NCI-H2107 (cell line): ENCODE measurements at regions not wholly inside any gene's neighbourhood (a gene's known extent, or its start where the extent isn't known, plus 50 kb on each side); places are given as distances from the start of the nearest gene placed in this dataset.
A peak's percentile ranks its signal among the peaks of the same experiment; 100 is the strongest.
"Not testable (repeated sequence)": the region's sequence is repeated elsewhere in the genome, so short reads cannot be mapped to it uniquely, and the experiment has no call there.

Experiments
- DNase-seq: peaks from one replicate; lab custom pipeline; 2025; lab: John Stamatoyannopoulos, UW

- DNase-seq = no peak
Observed at GRCh38 chr2:122322815-122323214, 567.4 kb downstream of the TSN start.

GRCh38 chr2:122323927-122324326, 568.5 kb downstream of the TSN start:
- no peak for DNase-seq

GRCh38 chr2:122326471-122326870, 571.0 kb downstream of the TSN start:
- DNase-seq = no peak

GRCh38 chr2:122328816-122329215, 573.4 kb downstream of the TSN start:
- no peak for DNase-seq

- DNase-seq = no peak
Observed at GRCh38 chr2:122329278-122329677, 573.8 kb downstream of the TSN start.

- no peak for DNase-seq
Observed at GRCh38 chr2:122333932-122334331, 578.5 kb downstream of the TSN start.

GRCh38 chr2:122338000-122338399, 582.5 kb downstream of the TSN start:
- DNase-seq = no peak

- DNase-seq = peak; percentile 0
Observed at GRCh38 chr2:122340246-122340645, 584.8 kb downstream of the TSN start.

- DNase-seq = no peak
Observed at GRCh38 chr2:122341007-122341406, 585.6 kb downstream of the TSN start.

- DNase-seq = not testable (repeated sequence)
Observed at GRCh38 chr2:122352151-122352550, 596.7 kb downstream of the TSN start.

- DNase-seq = no peak
Observed at GRCh38 chr2:122357998-122358397, 602.5 kb downstream of the TSN start.

GRCh38 chr2:122358729-122359128, 603.3 kb downstream of the TSN start:
- no peak for DNase-seq

- no peak for DNase-seq
Observed at GRCh38 chr2:122363885-122364284, 608.4 kb downstream of the TSN start.

- DNase-seq = no peak
Observed at GRCh38 chr2:122366427-122366826, 611.0 kb downstream of the TSN start.

GRCh38 chr2:122366969-122367645, 611.7 kb downstream of the TSN start:
- no peak for DNase-seq

- DNase-seq = no peak
Observed at GRCh38 chr2:122367646-122368010, 612.2 kb downstream of the TSN start.

GRCh38 chr2:122368576-122369243, 613.3 kb downstream of the TSN start:
- no peak for DNase-seq

- no peak for DNase-seq
Observed at GRCh38 chr2:122378521-122378920, 623.1 kb downstream of the TSN start.

GRCh38 chr2:122384768-122385333, 629.4 kb downstream of the TSN start:
- no peak for DNase-seq

- DNase-seq = no peak
Observed at GRCh38 chr2:122388208-122388607, 632.8 kb downstream of the TSN start.

- DNase-seq = no peak
Observed at GRCh38 chr2:122389694-122390093, 634.2 kb downstream of the TSN start.

GRCh38 chr2:122390406-122390805, 635.0 kb downstream of the TSN start:
- DNase-seq = no peak

- no peak for DNase-seq
Observed at GRCh38 chr2:122391726-122392125, 636.3 kb downstream of the TSN start.

GRCh38 chr2:122395687-122396086, 640.2 kb downstream of the TSN start:
- no peak for DNase-seq
